ENCODE measurements at regions not wholly inside any gene's neighbourhood (a gene's known extent, or its start where the extent isn't known, plus 50 kb on each side); places are given as distances from the start of the nearest gene placed in this dataset.

DNA sequence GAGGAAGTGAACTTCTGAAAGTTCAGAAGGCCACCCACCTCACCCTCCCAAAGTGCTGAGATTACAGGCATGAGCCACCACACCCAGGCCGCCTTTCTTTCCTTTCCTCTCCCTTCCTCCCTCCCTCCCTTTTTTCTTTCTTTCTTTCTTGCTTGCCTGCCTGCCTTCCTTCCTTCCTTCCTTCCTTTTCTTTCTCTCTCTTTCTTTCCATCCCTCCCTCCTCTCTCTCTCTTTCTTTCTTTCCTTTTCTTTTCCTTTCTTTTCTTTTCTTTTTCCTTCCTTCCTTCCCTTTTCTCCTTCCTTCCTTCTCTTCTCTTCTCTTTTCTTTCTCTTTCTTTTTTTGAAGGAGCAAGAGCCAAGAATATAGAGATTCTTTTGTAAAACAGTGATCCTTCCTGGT, 208.3 kb upstream of the HMGA2 start:
- peaks cover 10% of the 10 kb centered on the region; the same call in 1 of the 2 replicates for H3K9me3 ChIP-seq (ENCODE audit: insufficient read depth, low read depth)
- H3F3A ChIP-seq (ENCODE audit: insufficient read depth, low read depth), result no peaks in the 10 kb centered on the region
- H3K9me2 ChIP-seq (ENCODE audit: insufficient read depth), result no peaks in the 10 kb centered on the region
- no peaks in the 10 kb centered on the region; the same call in 1 of the 2 replicates for H3K4me1 ChIP-seq (replicated peaks; ENCODE audit: insufficient read depth)
- no peaks in the 10 kb centered on the region for H3K79me2 ChIP-seq (ENCODE audit: low read depth)
- POLR2A ChIA-PET (ENCODE audit: unreplicated experiment), result no interaction called here
- H3K4me3 ChIP-seq, result no peak overlapping the region
- no peaks in the 10 kb centered on the region for H3K27me3 ChIP-seq (ENCODE audit: insufficient read depth, low read depth)
- TF ChIP-seq CTCF (conservative IDR thresholded peaks at IDR 0.05) (no peak), EZH2 (IDR thresholded peaks at IDR 0.05; ENCODE audit: low read depth) (no peak)
- no peaks in the 10 kb centered on the region for H4K20me1 ChIP-seq (ENCODE audit: insufficient read depth)
- no peak for DNase-seq
- CTCF ChIA-PET, result no interaction called here
- H3K4me2 ChIP-seq, result no peak overlapping the region
- intact Hi-C loops (cut with micrococcal nuclease; ENCODE audit: unreplicated experiment), result no loop called here
- 0 out of 2 replicates have a peak, but pooled peaks cover 3% of the 10 kb centered on the region for H3K36me3 ChIP-seq (ENCODE audit: low read depth)
- H3K27ac ChIP-seq, result no peak overlapping the region
- BruUV-seq (replicated peaks), result no TSS peak
- no peak overlapping the region for H2AFZ ChIP-seq

DNA sequence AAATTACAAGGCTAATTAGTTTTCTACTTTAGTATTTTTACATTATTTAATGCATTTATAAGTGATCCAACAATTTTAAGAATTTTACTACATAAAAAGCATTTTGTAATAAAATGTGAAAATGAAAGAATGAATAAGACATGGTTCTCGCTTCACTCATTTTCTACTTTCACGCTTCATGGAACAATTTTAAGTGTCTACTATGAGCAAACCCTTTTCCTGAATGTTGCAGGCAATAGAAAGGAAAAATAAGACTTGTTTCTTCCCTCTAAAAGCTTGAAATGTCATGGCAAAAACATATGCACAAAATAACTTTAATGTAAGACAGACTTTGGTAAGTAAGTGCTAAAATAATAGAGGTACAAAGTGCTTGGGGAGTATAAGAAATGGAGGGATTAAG, 205.7 kb upstream of the HMGA2 start:
- H3K27ac ChIP-seq, result no peak overlapping the region
- POLR2A ChIA-PET (ENCODE audit: unreplicated experiment), result no interaction called here

GRCh38 chr12:65619018-65619417, 205.3 kb upstream of the HMGA2 start:
- no TSS peak for BruUV-seq (replicated peaks)
- no peaks in the 10 kb centered on the region for H3K79me2 ChIP-seq (ENCODE audit: low read depth)
- H3K36me3 ChIP-seq (ENCODE audit: low read depth), result no peaks in the 10 kb centered on the region
- H3K4me3 ChIP-seq, result no peak overlapping the region
- no peak overlapping the region for H2AFZ ChIP-seq
- H3F3A ChIP-seq (ENCODE audit: insufficient read depth, low read depth), result no peaks in the 10 kb centered on the region
- TF ChIP-seq EZH2 (IDR thresholded peaks at IDR 0.05; ENCODE audit: low read depth) (no peak), CTCF (conservative IDR thresholded peaks at IDR 0.05) (no peak)
- intact Hi-C loops (cut with micrococcal nuclease; ENCODE audit: unreplicated experiment), result no loop called here
- CTCF ChIA-PET, result no interaction called here
- POLR2A ChIA-PET (ENCODE audit: unreplicated experiment), result no interaction called here
- H3K4me1 ChIP-seq (replicated peaks; ENCODE audit: insufficient read depth), result no peaks in the 10 kb centered on the region
- no peaks in the 10 kb centered on the region for H3K9me2 ChIP-seq (ENCODE audit: insufficient read depth)
- peaks cover 13% of the 10 kb centered on the region for H3K9me3 ChIP-seq (ENCODE audit: insufficient read depth, low read depth)
- no peaks in the 10 kb centered on the region for H4K20me1 ChIP-seq (ENCODE audit: insufficient read depth)
- H3K4me2 ChIP-seq, result no peak overlapping the region
- no peaks in the 10 kb centered on the region for H3K27me3 ChIP-seq (ENCODE audit: insufficient read depth, low read depth)
- no peak overlapping the region for H3K27ac ChIP-seq
- DNase-seq, result no peak

More for the DNA sequence above, 205.7 kb upstream of the HMGA2 start:
- Histone ChIP-seq H3K4me2 (no peak overlapping the region), H3K27me3 (ENCODE audit: insufficient read depth, low read depth) (no peaks in the 10 kb centered on the region), H2AFZ (no peak overlapping the region), H3K9me3 (ENCODE audit: insufficient read depth, low read depth) (peaks cover 10% of the 10 kb centered on the region; the same call in 1 of the 2 replicates), H3K9me2 (ENCODE audit: insufficient read depth) (no peaks in the 10 kb centered on the region), H3K36me3 (ENCODE audit: low read depth) (no peaks in the 10 kb centered on the region), H4K20me1 (ENCODE audit: insufficient read depth) (no peaks in the 10 kb centered on the region), H3K4me1 (replicated peaks; ENCODE audit: insufficient read depth) (no peaks in the 10 kb centered on the region), H3K4me3 (no peak overlapping the region), H3F3A (ENCODE audit: insufficient read depth, low read depth) (no peaks in the 10 kb centered on the region), H3K79me2 (ENCODE audit: low read depth) (no peaks in the 10 kb centered on the region)
- TF ChIP-seq EZH2 (IDR thresholded peaks at IDR 0.05; ENCODE audit: low read depth) (no peak), CTCF (conservative IDR thresholded peaks at IDR 0.05) (no peak)
- BruUV-seq (replicated peaks), result no TSS peak
- DNase-seq, result peak in 1 of 2 experiments; percentile 10
- intact Hi-C loops (cut with micrococcal nuclease; ENCODE audit: unreplicated experiment), result no loop called here
- CTCF ChIA-PET, result no interaction called here

Data from PC-9 (cell line).